PC-9 (cell line): ENCODE measurements at regions not wholly inside any gene's neighbourhood (a gene's known extent, or its start where the extent isn't known, plus 50 kb on each side); places are given as distances from the start of the nearest gene placed in this dataset.

ENCODE experiments used
- BruUV-seq: library from RNA; stranded (reverse); fragments of 400-500 nt; replicated peaks from 2 replicates; lab custom pipeline; 2021; lab: Mats Ljungman, UMichigan
- CTCF ChIA-PET: fragments of 300-600 bp; sonication (Branson Sonifier 250); formaldehyde crosslinking; loops from one replicate; lab custom pipeline; 2022; ENCODE audit warnings: antibody characterized with exemption; lab: Charles Lee
- POLR2A ChIA-PET: fragments of 300-600 bp; sonication (Branson Sonifier 250); formaldehyde crosslinking; loops from one replicate; lab custom pipeline; 2022; ENCODE audit warnings: antibody characterized with exemption; ENCODE audit not compliant: unreplicated experiment; lab: Charles Lee
- DNase-seq, 2 experiments: peaks; one replicate each; pipeline versions ENCODE4 v3.0.0 to v3.0.0-alpha.2; 2015 to 2022; ENCODE audit warnings: mixed read lengths in 1 of 2
- H2AFZ ChIP-seq: fragments of 200-600 bp; sonication (generic); 2 replicates; pipeline ENCODE4 v1.8.1; 2017; ENCODE audit warnings: antibody characterized with exemption
- H3F3A ChIP-seq: fragments of 200-600 bp; sonication (generic); 2 replicates; pipeline ENCODE4 v1.8.1; 2017; ENCODE audit warnings: antibody characterized with exemption, mild to moderate bottlenecking, low read depth; ENCODE audit not compliant: insufficient read depth
- H3K27ac ChIP-seq: fragments of 200-600 bp; sonication (generic); 2 replicates; pipeline ENCODE4 v1.6.1; 2016; ENCODE audit warnings: mixed run types
- H3K27me3 ChIP-seq: fragments of 200-600 bp; sonication (generic); 2 replicates; pipeline ENCODE4 v1.6.1; 2016; ENCODE audit warnings: low read depth, mixed run types; ENCODE audit not compliant: insufficient read depth
- H3K36me3 ChIP-seq: fragments of 200-600 bp; sonication (generic); 2 replicates; pipeline ENCODE4 v1.6.1; 2016; ENCODE audit warnings: low read depth, mixed run types
- H3K4me1 ChIP-seq: fragments of 200-600 bp; sonication (generic); replicated peaks from 2 replicates; pipeline ENCODE4 v1.6.1; 2016; ENCODE audit warnings: mixed run types; ENCODE audit not compliant: insufficient read depth
- H3K4me2 ChIP-seq: fragments of 200-600 bp; sonication (generic); 2 replicates; pipeline ENCODE4 v1.6.1; 2017; ENCODE audit warnings: mixed run types
- H3K4me3 ChIP-seq: fragments of 200-600 bp; sonication (generic); 2 replicates; pipeline ENCODE4 v1.6.1; 2016; ENCODE audit warnings: mixed run types
- H3K79me2 ChIP-seq: fragments of 200-600 bp; sonication (generic); 2 replicates; pipeline ENCODE4 v1.6.1; 2017; ENCODE audit warnings: low read depth, mixed run types
- H3K9me2 ChIP-seq: fragments of 200-600 bp; sonication (generic); 2 replicates; pipeline ENCODE4 v1.8.1; 2017; ENCODE audit warnings: mild to moderate bottlenecking; ENCODE audit not compliant: insufficient read depth
- H3K9me3 ChIP-seq: fragments of 200-600 bp; sonication (generic); 2 replicates; pipeline ENCODE4 v1.8.1; 2016; ENCODE audit warnings: low read depth; ENCODE audit not compliant: insufficient read depth
- H4K20me1 ChIP-seq: fragments of 200-600 bp; sonication (generic); 2 replicates; pipeline ENCODE4 v1.8.1; 2017; ENCODE audit not compliant: insufficient read depth
- EZH2 ChIP-seq: fragments of 200-600 bp; sonication (generic); IDR thresholded peaks from 2 replicates; pipeline ENCODE4 v1.8.0; 2017; ENCODE audit warnings: antibody characterized with exemption, low read depth
- intact Hi-C: fragments of 100-400 bp; cut with micrococcal nuclease; formaldehyde crosslinking; loops from one replicate; pipeline ENCODE4 v1.10.0; 2022; ENCODE audit not compliant: unreplicated experiment
- TF ChIP-seq, protein P1 (sequence below): fragments of 200-600 bp; sonication (generic); conservative IDR thresholded peaks from 2 replicates; pipeline ENCODE4 v1.6.1; 2017; ENCODE audit warnings: mixed run types, antibody characterized with exemption, mild to moderate bottlenecking, moderate library complexity

DNA sequence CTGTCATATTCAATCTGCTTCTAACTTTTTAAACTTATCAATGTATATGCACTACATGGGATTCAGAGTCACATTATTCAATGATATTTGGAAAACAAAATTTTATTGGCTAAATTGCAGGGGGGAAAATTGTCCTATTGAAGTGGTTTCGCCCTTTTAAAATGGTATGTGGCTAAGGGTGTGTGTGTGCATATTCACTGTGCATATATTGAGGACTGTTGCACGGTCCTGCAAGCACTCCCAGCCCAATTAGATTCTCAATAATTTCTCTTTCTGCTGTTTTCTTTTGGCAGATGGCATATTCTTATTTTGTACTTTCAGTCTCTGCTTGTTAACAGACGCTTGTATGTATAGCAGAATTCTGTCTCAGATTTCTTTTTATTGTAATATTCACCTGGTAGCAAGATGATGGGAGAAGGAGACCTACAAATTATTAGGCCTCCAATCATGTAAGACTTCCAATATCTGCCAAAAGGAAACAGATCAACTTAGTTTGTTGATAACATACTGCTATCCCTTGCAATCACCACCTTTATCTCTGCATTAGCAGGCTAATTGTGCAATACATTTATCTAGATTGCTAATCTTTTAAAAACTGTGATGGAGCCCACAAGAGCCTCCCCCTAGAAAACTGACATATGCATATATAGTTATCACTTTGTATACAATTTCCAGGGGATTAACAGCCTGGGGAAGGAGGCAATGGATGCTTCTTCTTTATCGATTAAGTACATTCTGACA, 411.5 kb downstream of the PLK2 start:
- Histone ChIP-seq H3K4me2 (no peak overlapping the region), H2AFZ (no peak overlapping the region), H4K20me1 (no peaks in the 10 kb centered on the region), H3K36me3 (peaks cover 4% of the 10 kb centered on the region; the same call in 1 of the 2 replicates), H3K79me2 (no peaks in the 10 kb centered on the region), H3K27me3 (no peaks in the 10 kb centered on the region), H3K9me2 (no peaks in the 10 kb centered on the region; the same call in 1 of the 2 replicates), H3F3A (no peaks in the 10 kb centered on the region), H3K4me3 (no peak overlapping the region), H3K9me3 (no peaks in the 10 kb centered on the region), H3K4me1 (peaks cover 3% of the 10 kb centered on the region; the same call in 1 of the 2 replicates), H3K27ac (no peak overlapping the region)
- POLR2A ChIA-PET: no interaction called here
- TF ChIP-seq EZH2: no peak
- TF ChIP-seq, protein P1, sequence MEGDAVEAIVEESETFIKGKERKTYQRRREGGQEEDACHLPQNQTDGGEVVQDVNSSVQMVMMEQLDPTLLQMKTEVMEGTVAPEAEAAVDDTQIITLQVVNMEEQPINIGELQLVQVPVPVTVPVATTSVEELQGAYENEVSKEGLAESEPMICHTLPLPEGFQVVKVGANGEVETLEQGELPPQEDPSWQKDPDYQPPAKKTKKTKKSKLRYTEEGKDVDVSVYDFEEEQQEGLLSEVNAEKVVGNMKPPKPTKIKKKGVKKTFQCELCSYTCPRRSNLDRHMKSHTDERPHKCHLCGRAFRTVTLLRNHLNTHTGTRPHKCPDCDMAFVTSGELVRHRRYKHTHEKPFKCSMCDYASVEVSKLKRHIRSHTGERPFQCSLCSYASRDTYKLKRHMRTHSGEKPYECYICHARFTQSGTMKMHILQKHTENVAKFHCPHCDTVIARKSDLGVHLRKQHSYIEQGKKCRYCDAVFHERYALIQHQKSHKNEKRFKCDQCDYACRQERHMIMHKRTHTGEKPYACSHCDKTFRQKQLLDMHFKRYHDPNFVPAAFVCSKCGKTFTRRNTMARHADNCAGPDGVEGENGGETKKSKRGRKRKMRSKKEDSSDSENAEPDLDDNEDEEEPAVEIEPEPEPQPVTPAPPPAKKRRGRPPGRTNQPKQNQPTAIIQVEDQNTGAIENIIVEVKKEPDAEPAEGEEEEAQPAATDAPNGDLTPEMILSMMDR: no peak
- BruUV-seq: no TSS peak
- intact Hi-C loops: no loop called here
- no peak for DNase-seq
- CTCF ChIA-PET: no interaction called here

DNA sequence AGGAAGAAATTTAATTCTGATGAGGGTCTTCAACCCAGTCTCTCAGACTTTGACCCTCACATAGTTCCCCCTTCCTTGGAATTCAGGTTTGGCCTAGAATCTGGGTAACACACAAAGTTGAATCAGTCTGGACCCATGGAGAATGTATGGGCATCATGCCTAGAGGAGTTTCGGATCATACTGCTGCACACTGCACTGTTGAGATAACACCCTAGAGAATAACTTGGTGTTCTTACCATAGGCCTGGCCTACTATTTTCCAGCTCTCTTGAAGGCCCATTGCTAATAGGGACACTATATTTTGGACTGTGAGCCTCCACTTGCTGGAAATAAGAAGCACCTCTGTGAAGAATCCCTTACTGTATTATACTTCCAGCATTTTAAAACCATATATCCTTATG, 413.5 kb downstream of the PLK2 start:
- Histone ChIP-seq H3K4me2 (no peak overlapping the region), H3K9me2 (no peaks in the 10 kb centered on the region; the same call in 1 of the 2 replicates), H2AFZ (no peak overlapping the region), H3K36me3 (peaks cover 4% of the 10 kb centered on the region; the same call in 1 of the 2 replicates), H3K79me2 (no peaks in the 10 kb centered on the region), H3K4me3 (no peak overlapping the region), H4K20me1 (no peaks in the 10 kb centered on the region), H3K27ac (no peak overlapping the region), H3K4me1 (peaks cover 10% of the 10 kb centered on the region), H3K27me3 (no peaks in the 10 kb centered on the region), H3F3A (no peaks in the 10 kb centered on the region), H3K9me3 (no peaks in the 10 kb centered on the region)
- TF ChIP-seq, protein P1: no peak
- TF ChIP-seq EZH2: no peak
- ChIA-PET POLR2A (no interaction called here), CTCF (no interaction called here)
- BruUV-seq: no TSS peak
- no peak for DNase-seq
- intact Hi-C loops: no loop called here

DNA sequence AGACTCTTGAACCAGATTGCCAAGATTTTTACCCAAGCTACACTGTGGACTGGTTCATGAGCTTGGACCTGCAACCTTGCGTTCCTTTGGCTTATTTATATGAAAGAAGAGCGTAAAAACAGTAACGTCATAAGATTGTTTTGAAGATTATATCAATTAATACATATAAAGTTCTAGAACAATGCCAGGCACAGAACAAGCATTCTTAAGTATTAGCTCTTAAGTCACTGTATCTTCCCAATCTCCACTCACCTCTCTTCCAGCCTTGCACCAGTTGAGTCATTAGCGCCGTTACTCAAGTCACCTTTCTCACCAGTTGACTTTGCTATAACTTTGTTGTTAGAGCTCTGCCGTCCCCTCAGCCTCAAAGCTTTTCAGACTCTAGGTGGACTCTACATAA, 415.7 kb downstream of the PLK2 start:
- Histone ChIP-seq H3K9me2 (no peaks in the 10 kb centered on the region; the same call in 1 of the 2 replicates), H4K20me1 (no peaks in the 10 kb centered on the region), H3K79me2 (no peaks in the 10 kb centered on the region), H3K27me3 (no peaks in the 10 kb centered on the region), H3K4me3 (no peak overlapping the region), H3K9me3 (peaks cover 2% of the 10 kb centered on the region; the same call in 1 of the 2 replicates), H3K36me3 (peaks cover 4% of the 10 kb centered on the region; the same call in 1 of the 2 replicates), H3K27ac (no peak overlapping the region), H3F3A (no peaks in the 10 kb centered on the region), H2AFZ (no peak overlapping the region), H3K4me1 (peaks cover 10% of the 10 kb centered on the region), H3K4me2 (no peak overlapping the region)
- no peak for TF ChIP-seq EZH2
- TF ChIP-seq, protein P1: no peak
- ChIA-PET POLR2A (no interaction called here), CTCF (no interaction called here)
- BruUV-seq: no TSS peak
- intact Hi-C loops: no loop called here
- no peak for DNase-seq
